GM21576 (cell line): ENCODE measurements at regions not wholly inside any gene's neighbourhood (a gene's known extent, or its start where the extent isn't known, plus 50 kb on each side); places are given as distances from the start of the nearest gene placed in this dataset.

ENCODE experiments used
- ATAC-seq: cut with Tn5 transposase; IDR thresholded peaks from one replicate; pipeline ENCODE4 v1.9.1; 2021; ENCODE audit warnings: mild to moderate bottlenecking, moderate library complexity; ENCODE audit not compliant: unreplicated experiment

- ATAC-seq, result no peak
Measured at GRCh38 chr15:52923626-52924025, 133.5 kb upstream of the ONECUT1 start.

- ATAC-seq, result no peak
Measured at GRCh38 chr15:52922871-52923270, 132.7 kb upstream of the ONECUT1 start.

GRCh38 chr15:52912172-52912571 is 122.0 kb upstream of the ONECUT1 start:
- no peak for ATAC-seq

DNA sequence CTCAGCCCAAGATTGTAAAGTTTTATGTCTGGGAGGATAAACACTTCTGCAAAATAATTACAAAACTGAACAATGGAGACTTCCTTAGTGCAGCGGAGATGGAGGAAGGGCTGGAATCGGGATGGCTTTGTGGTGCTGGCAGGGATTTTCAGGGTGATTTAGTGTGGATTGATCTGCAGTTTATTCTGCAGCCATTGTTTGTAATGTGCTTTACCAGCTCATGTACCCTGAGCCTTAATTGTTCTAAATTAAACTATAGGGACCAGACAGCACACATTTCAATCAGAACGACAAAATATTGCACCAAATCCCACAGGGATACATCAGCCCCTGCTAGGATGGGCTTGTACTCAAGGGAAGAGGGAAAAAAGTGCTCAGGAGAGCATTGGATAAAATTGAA is 103.2 kb upstream of the ONECUT1 start:
- no peak for ATAC-seq

DNA sequence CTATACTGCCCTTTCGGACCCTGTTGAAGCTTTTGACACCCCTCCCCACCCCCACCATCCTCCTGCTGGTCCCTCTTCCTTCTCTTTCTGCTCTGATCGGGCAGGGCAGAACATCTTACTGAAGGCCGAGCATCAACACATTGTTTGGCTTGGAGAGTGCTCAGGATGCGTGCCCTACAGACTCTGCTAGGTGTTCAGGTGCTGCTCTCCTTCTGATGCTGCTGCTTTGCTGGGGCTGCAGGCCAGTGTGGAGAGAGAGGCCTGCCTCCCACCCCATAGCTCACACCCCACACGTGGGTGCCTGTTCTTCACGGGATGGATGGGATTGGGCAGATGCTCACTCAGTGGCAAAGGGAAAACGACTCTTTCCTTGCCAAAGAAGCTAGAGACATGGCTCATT is 89.8 kb upstream of the ONECUT1 start:
- ATAC-seq, result no peak

GRCh38 chr15:52879145-52879544 is 89.0 kb upstream of the ONECUT1 start:
- ATAC-seq, result no peak

DNA sequence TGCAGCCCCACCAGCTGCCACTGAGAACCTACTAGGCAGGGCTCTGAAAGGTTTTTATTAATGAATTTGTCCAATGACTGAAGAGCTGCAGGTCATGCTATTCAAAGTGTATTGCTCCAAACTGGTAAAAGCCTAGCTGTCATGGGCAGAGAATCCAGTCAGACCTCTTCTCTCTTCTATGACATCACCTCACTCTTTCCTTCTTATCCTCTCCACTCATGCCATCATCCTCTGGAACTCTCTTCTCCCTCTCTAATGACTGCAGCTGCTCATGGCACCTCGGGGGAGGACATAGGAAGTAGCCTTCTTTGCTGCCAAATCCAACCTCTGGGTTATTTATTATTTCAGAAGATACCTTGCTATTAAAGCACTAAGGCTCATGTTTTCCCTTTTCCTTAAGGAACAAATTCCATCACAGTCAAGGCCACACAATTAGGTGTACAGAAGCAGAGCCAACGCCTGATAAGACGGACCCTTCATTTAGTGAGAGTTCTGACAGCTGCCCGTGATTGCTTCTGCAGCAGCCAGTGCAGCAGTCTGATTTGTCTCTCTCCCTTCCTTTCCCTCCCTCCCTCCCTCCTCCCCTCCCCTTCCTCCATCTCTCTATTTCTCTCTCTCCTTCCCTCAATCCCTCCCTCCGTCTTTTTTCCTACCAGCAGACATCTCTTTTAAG is 87.0 kb upstream of the ONECUT1 start:
- no peak for ATAC-seq

GRCh38 chr15:52872036-52872818 is 82.1 kb upstream of the ONECUT1 start:
- no peak for ATAC-seq

GRCh38 chr15:52870015-52870414 is 79.9 kb upstream of the ONECUT1 start:
- no peak for ATAC-seq

DNA sequence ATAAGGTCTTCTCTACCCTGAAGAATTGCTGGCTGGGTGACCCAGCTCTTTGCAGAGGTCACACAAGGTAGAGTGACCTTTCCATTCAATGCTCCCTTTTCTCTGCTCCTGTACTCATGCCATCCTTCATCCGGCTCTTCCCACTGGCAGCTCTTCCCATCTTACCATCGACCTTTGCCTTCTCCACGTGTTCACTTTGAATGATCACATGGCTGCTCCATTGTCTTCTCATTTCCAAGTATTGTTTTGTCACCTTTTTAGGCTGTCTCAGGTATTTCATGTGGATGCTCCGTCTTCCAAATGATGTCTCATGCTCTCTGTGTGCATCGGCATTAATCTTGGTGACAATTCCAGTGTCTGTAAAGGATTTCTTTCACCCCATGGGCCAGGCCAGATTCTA is 76.6 kb upstream of the ONECUT1 start:
- ATAC-seq, result no peak

DNA sequence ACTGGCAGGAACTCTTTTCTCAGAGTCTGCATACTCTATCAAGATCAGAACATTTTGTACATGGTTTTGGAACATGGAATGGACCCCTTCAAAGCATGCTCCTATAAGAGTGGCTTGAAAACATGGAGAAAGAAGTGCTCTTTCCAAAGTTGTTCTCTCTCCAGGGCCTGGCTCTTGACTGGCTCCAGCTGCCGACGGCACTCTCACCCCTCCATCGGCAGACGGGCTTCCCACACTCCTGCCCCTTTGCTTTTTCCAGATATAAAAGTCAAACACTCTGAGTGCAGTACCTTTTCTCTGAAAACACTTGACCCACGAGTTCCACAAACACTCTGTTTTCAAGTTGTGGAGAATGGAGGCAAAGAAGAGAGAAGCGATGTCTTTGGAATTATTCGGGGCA is 72.5 kb upstream of the ONECUT1 start:
- ATAC-seq, result no peak

GRCh38 chr15:52858782-52859176 is 68.6 kb upstream of the ONECUT1 start:
- ATAC-seq, result no peak

DNA sequence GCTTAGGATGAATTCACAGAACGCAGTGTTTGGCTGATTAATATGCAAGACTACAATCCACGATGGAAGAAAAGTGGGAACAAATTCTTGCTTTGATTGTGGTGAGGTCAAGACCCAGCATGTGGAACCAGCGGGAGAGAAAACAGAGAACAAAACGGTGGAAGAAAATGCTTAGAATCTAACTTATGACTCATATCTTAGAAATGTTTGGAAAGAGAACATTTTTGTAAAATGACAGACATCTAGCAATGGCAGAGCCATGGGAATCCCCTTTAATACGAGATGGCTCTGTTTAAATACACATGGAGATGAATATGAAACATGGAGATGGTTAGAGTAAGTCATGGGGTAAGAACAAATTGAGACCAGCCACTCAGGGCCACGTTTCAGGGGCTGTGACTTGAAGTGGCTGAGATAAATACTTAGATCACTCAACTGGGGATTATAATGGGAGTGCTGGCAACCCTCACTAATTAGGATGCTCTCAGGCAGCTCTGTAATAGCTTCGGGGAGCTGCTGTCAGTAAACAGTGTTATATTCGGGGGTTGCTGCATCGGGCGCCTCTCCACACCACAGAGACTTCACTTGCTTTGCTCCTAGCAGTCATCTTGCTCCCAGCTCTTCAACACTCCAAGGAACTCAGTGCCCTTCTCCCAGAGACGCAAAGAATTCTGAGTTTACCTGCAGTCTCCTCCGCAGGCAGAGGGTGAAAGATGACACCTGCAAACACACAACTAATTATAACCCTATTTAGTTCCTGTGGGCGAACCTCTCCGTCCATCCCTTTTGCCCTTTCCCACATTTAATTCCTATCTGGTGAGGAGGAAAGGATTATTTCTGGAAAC is 68.0 kb upstream of the ONECUT1 start:
- ATAC-seq, result no peak

- no peak for ATAC-seq
Measured at GRCh38 chr15:52857471-52857870, 67.3 kb upstream of the ONECUT1 start.

DNA sequence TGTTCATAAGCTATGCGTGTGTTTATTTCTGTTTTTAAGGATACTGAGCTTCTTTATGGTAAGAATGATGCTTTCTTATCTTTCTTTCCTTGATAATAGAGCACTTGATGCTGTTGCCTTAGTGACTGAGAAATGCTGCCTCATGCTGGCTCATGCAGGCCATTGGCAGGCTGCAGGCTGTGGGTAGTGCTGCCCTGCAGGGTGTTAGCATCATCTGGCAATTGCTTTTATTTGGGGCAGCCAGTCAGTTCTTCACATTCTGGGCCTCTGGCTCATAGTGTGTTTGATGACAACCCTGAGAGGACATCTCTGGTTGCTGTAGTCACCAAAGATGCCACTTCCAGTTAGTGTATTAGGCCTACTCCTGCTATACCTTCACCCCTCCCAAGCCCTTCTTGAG is 66.2 kb upstream of the ONECUT1 start:
- ATAC-seq, result no peak

GRCh38 chr15:52855157-52855556 is 65.0 kb upstream of the ONECUT1 start:
- ATAC-seq, result no peak

- no peak for ATAC-seq
Measured at GRCh38 chr15:52844823-52845222, 54.7 kb upstream of the ONECUT1 start.
